Ishikawa (cell line): ENCODE measurements at regions not wholly inside any gene's neighbourhood (a gene's known extent, or its start where the extent isn't known, plus 50 kb on each side); places are given as distances from the start of the nearest gene placed in this dataset.

Source experiments
- CEBPB ChIP-seq: IDR thresholded peaks from 2 replicates; pipeline ENCODE4 v1.6.1; 2012
- EGR1 ChIP-seq: IDR thresholded peaks from 2 replicates; pipeline ENCODE4 v1.6.1; 2012
- EP300 ChIP-seq: IDR thresholded peaks from 2 replicates; pipeline ENCODE4 v1.6.1; 2012; ENCODE audit warnings: borderline replicate concordance
- FOXM1 ChIP-seq: IDR thresholded peaks from 2 replicates; pipeline ENCODE4 v1.6.1; 2012; ENCODE audit warnings: low read depth, borderline replicate concordance
- RAD21 ChIP-seq: IDR thresholded peaks from 2 replicates; pipeline ENCODE4 v1.6.1; 2012; ENCODE audit warnings: low read depth
- TAF1 ChIP-seq: IDR thresholded peaks from 2 replicates; pipeline ENCODE4 v1.6.1; 2012; ENCODE audit warnings: low read depth, mild to moderate bottlenecking
- TEAD4 ChIP-seq: IDR thresholded peaks from 2 replicates; pipeline ENCODE4 v1.6.1; 2012
- ZBTB7A ChIP-seq: IDR thresholded peaks from 2 replicates; pipeline ENCODE4 v1.6.1; 2012; ENCODE audit warnings: low read depth
- TF ChIP-seq, protein P1 (sequence below): IDR thresholded peaks from 2 replicates; pipeline ENCODE4 v1.6.1; 2012

DNA sequence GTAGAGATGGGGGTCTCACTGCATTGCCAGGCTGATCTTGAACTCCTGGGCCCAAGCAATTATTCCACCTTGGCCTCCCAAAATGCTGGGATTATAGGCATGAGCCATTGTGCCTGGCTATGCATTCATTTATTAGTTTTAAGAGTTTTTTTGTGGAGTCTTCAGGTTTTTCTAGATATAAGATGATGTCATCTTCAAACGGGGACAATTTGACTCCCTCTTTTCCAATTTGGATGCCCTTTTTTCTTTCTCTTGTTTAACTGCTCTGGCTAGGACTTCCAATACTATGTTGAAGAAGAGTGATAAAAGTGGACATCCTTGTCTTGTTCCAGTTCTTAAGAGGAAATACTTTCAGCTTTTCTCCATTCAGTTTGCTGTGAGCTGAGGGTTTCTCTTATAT is 113.7 kb upstream of the PARD3B start:
- no peak for TF ChIP-seq TAF1
- no peak for TF ChIP-seq TEAD4
- TF ChIP-seq RAD21: no peak
- no peak for TF ChIP-seq CEBPB
- TF ChIP-seq, protein P1, sequence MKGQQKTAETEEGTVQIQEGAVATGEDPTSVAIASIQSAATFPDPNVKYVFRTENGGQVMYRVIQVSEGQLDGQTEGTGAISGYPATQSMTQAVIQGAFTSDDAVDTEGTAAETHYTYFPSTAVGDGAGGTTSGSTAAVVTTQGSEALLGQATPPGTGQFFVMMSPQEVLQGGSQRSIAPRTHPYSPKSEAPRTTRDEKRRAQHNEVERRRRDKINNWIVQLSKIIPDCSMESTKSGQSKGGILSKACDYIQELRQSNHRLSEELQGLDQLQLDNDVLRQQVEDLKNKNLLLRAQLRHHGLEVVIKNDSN: no peak
- no peak for TF ChIP-seq EP300
- TF ChIP-seq FOXM1: no peak
- no peak for TF ChIP-seq EGR1
- TF ChIP-seq ZBTB7A: no peak
